ENCODE measurements at regions not wholly inside any gene's neighbourhood (a gene's known extent, or its start where the extent isn't known, plus 50 kb on each side); places are given as distances from the start of the nearest gene placed in this dataset.

DNA sequence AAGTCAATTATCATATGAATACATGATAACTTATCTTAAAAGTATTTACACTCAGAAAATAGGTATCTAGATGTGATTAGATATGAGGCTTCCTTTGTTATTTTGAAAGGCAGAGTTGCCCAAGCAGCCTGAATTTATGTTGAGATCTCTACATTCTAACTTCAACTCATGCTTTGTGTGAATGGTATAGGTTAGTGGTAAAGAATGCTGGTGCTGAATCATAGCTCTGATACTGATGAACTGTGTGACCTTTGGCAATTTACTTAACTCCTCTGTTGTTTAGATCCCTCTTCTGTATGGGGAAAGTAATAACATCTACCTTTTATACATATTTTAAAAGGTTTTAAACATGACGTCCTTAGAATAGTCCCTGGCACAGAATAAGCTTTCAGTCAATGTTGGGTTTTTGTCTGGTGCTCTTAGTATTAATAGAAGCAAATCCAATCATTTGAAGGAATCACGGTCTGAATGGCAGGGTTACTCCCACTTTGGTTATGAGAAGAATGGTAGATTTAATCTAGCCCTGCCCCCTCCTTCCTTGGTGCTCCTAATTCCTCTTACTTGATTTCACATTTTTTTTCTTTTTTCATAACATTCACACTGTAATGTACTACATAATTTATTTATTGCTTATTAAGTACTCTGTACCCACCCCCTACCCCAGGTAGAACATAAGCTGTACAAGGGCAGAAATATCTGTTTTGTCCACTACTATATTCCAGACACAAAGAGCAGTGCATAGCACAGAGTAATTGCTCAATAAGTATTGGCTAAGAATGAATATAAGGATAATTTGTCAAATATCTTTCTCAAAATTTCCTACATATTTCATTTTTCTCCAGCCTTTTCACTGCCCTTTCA, 203.3 kb upstream of the KRR1 start:
- TF ChIP-seq, protein P1, sequence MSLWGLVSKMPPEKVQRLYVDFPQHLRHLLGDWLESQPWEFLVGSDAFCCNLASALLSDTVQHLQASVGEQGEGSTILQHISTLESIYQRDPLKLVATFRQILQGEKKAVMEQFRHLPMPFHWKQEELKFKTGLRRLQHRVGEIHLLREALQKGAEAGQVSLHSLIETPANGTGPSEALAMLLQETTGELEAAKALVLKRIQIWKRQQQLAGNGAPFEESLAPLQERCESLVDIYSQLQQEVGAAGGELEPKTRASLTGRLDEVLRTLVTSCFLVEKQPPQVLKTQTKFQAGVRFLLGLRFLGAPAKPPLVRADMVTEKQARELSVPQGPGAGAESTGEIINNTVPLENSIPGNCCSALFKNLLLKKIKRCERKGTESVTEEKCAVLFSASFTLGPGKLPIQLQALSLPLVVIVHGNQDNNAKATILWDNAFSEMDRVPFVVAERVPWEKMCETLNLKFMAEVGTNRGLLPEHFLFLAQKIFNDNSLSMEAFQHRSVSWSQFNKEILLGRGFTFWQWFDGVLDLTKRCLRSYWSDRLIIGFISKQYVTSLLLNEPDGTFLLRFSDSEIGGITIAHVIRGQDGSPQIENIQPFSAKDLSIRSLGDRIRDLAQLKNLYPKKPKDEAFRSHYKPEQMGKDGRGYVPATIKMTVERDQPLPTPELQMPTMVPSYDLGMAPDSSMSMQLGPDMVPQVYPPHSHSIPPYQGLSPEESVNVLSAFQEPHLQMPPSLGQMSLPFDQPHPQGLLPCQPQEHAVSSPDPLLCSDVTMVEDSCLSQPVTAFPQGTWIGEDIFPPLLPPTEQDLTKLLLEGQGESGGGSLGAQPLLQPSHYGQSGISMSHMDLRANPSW (CRISPR knock-in tag; IDR thresholded peaks at IDR 0.05; ENCODE audit: borderline replicate concordance): no peak
- TF ChIP-seq EP300 (IDR thresholded peaks at IDR 0.05; ENCODE audit: low read depth in 2 of 2, low read length in 2 of 2) (no peak; a peak in 1 of 4 replicates), EP300 (CRISPR knock-in tag; IDR thresholded peaks at IDR 0.05; ENCODE audit: borderline replicate concordance) (no peak), SETDB1 (CRISPR knock-in tag; IDR thresholded peaks at IDR 0.05; ENCODE audit: borderline replicate concordance) (no peak), ZZZ3 (CRISPR knock-in tag; IDR thresholded peaks at IDR 0.05; ENCODE audit: borderline replicate concordance) (no peak), SIN3B (IDR thresholded peaks at IDR 0.05; ENCODE audit: low read length) (no peak), ZFYVE20 (CRISPR knock-in tag; IDR thresholded peaks at IDR 0.05; ENCODE audit: borderline replicate concordance, low read depth) (no peak), ZSCAN20 (CRISPR knock-in tag; IDR thresholded peaks at IDR 0.05; ENCODE audit: borderline replicate concordance) (no peak)
- TF ChIP-seq, protein P2, sequence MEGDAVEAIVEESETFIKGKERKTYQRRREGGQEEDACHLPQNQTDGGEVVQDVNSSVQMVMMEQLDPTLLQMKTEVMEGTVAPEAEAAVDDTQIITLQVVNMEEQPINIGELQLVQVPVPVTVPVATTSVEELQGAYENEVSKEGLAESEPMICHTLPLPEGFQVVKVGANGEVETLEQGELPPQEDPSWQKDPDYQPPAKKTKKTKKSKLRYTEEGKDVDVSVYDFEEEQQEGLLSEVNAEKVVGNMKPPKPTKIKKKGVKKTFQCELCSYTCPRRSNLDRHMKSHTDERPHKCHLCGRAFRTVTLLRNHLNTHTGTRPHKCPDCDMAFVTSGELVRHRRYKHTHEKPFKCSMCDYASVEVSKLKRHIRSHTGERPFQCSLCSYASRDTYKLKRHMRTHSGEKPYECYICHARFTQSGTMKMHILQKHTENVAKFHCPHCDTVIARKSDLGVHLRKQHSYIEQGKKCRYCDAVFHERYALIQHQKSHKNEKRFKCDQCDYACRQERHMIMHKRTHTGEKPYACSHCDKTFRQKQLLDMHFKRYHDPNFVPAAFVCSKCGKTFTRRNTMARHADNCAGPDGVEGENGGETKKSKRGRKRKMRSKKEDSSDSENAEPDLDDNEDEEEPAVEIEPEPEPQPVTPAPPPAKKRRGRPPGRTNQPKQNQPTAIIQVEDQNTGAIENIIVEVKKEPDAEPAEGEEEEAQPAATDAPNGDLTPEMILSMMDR (CRISPR knock-in tag; IDR thresholded peaks at IDR 0.05): no peak
- TF ChIP-seq, protein P3, sequence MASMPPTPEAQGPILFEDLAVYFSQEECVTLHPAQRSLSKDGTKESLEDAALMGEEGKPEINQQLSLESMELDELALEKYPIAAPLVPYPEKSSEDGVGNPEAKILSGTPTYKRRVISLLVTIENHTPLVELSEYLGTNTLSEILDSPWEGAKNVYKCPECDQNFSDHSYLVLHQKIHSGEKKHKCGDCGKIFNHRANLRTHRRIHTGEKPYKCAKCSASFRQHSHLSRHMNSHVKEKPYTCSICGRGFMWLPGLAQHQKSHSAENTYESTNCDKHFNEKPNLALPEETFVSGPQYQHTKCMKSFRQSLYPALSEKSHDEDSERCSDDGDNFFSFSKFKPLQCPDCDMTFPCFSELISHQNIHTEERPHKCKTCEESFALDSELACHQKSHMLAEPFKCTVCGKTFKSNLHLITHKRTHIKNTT (CRISPR knock-in tag; IDR thresholded peaks at IDR 0.05): no peak
